ENCODE measurements at regions not wholly inside any gene's neighbourhood (a gene's known extent, or its start where the extent isn't known, plus 50 kb on each side); places are given as distances from the start of the nearest gene placed in this dataset.

GRCh38 chr4:127538016-127538415 is 94.7 kb upstream of the INTU start:
- no peak for DNase-seq (ENCODE audit: low spot score)

- no peak for DNase-seq (ENCODE audit: low spot score)
These were observed 92.2 kb upstream of the INTU start for GRCh38 chr4:127540497-127541025.

GRCh38 chr4:127545271-127545670 is 87.5 kb upstream of the INTU start:
- no peak for DNase-seq (ENCODE audit: low spot score)

- DNase-seq (ENCODE audit: low spot score): no peak
These were observed 83.5 kb upstream of the INTU start for GRCh38 chr4:127548990-127549925.

GRCh38 chr4:127555106-127555505 is 77.7 kb upstream of the INTU start:
- DNase-seq (ENCODE audit: low spot score): no peak

- DNase-seq (ENCODE audit: low spot score): no peak
These were observed 74.7 kb upstream of the INTU start for GRCh38 chr4:127558088-127558487.

- no peak for DNase-seq (ENCODE audit: low spot score)
These were observed 74.0 kb upstream of the INTU start for GRCh38 chr4:127558489-127559407.

GRCh38 chr4:127559981-127560380 is 72.8 kb upstream of the INTU start:
- no peak for DNase-seq (ENCODE audit: low spot score)

GRCh38 chr4:127560755-127561154 is 72.0 kb upstream of the INTU start:
- no peak for DNase-seq (ENCODE audit: low spot score)

GRCh38 chr4:127574643-127575042 is 58.1 kb upstream of the INTU start:
- no peak for DNase-seq (ENCODE audit: low spot score)

- no peak for DNase-seq (ENCODE audit: low spot score)
These were observed 56.9 kb upstream of the INTU start for GRCh38 chr4:127575888-127576287.

GRCh38 chr4:127578491-127578890 is 54.3 kb upstream of the INTU start:
- no peak for DNase-seq (ENCODE audit: low spot score)

GRCh38 chr4:127578967-127579366 is 53.8 kb upstream of the INTU start:
- DNase-seq (ENCODE audit: low spot score): no peak

- no peak for DNase-seq (ENCODE audit: low spot score)
These were observed 52.9 kb upstream of the INTU start for GRCh38 chr4:127579821-127580220.

- no peak for DNase-seq (ENCODE audit: low spot score)
These were observed 52.5 kb upstream of the INTU start for GRCh38 chr4:127580300-127580699.

- no peak for DNase-seq (ENCODE audit: low spot score)
These were observed 51.9 kb upstream of the INTU start for GRCh38 chr4:127580891-127581290.

All from left forelimb (tissue), 1 donor.